SK-N-SH (cell line): ENCODE measurements at regions not wholly inside any gene's neighbourhood (a gene's known extent, or its start where the extent isn't known, plus 50 kb on each side); places are given as distances from the start of the nearest gene placed in this dataset.

Source experiments
- CTCF ChIA-PET: fragments of 300-600, 350-600 bp; formaldehyde crosslinking; extraction: SDS; loops from one replicate; lab custom pipeline; 2021; lab: Yijun Ruan, JAX
- POLR2A ChIA-PET: fragments of 350-600 bp; sonication (Branson Sonifier 250); formaldehyde crosslinking; extraction: SDS; loops from one replicate; lab custom pipeline; 2020; ENCODE audit warnings: antibody characterized with exemption, inconsistent platforms; lab: Yijun Ruan, JAX
- DNase-seq: peaks from one replicate; pipeline ENCODE4 v3.0.0; 2012
- H2AFZ ChIP-seq: fragments of 200-600 bp; sonication (generic); 2 replicates; pipeline ENCODE4 v1.8.1; 2016; ENCODE audit warnings: antibody characterized with exemption, mild to moderate bottlenecking, low read depth
- H3F3A ChIP-seq: fragments of 200-600 bp; sonication (generic); replicated peaks from 2 replicates; pipeline ENCODE3; 2016; ENCODE audit warnings: antibody characterized with exemption, mild to moderate bottlenecking; ENCODE audit not compliant: insufficient read depth
- H3K27ac ChIP-seq, 2 experiments: fragments of 200-500 bp in 1 of 2; fragments of 200-600 bp in 1 of 2; sonication (Bioruptor generic) in 1 of 2; sonication (generic), shearing (Covaris generic) in 1 of 2; 2 replicates each; pipeline versions ENCODE4 v1.5.1 to v1.6.1; 2014 to 2016; ENCODE audit warnings: low read depth in 2 of 2, inconsistent platforms in 1 of 2, low read length in 1 of 2, mild to moderate bottlenecking in 1 of 2, mixed read lengths in 1 of 2
- H3K27me3 ChIP-seq: fragments of 200-600 bp; sonication (generic), shearing (Covaris generic); 2 replicates; pipeline ENCODE4 v1.6.1; 2016; ENCODE audit warnings: mixed run types; ENCODE audit not compliant: insufficient read depth
- H3K36me3 ChIP-seq, 2 experiments: fragments of 200-500 bp in 1 of 2; fragments of 200-600 bp in 1 of 2; sonication (Bioruptor generic) in 1 of 2; sonication (generic) in 1 of 2; replicated peaks in 1 of 2; 2 replicates each; pipeline versions ENCODE3 to v1.5.1; 2014 to 2016; ENCODE audit warnings: low read length in 1 of 2, mild to moderate bottlenecking in 1 of 2; ENCODE audit not compliant: insufficient read depth in 2 of 2, control insufficient read depth in 1 of 2
- H3K4me1 ChIP-seq, 2 experiments: fragments of 200-500 bp in 1 of 2; fragments of 200-600 bp in 1 of 2; sonication (Bioruptor generic) in 1 of 2; sonication (generic), shearing (Covaris generic) in 1 of 2; 2 replicates each; pipeline versions ENCODE4 v1.5.1 to v1.6.1; 2014 to 2016; ENCODE audit warnings: low read depth in 1 of 2, low read length in 1 of 2, mixed run types in 1 of 2; ENCODE audit not compliant: insufficient read depth in 2 of 2, control insufficient read depth in 1 of 2
- H3K4me2 ChIP-seq: fragments of 200-600 bp; sonication (generic), shearing (Covaris generic); 2 replicates; pipeline ENCODE4 v1.6.1; 2017; ENCODE audit warnings: mixed run types
- H3K4me3 ChIP-seq, 2 experiments: fragments of 200-500 bp in 1 of 2; fragments of 200-600 bp in 1 of 2; sonication (Bioruptor generic) in 1 of 2; sonication (generic), shearing (Covaris generic) in 1 of 2; 2 replicates each; pipeline versions ENCODE4 v1.5.1 to v1.8.1; 2014 to 2016; ENCODE audit warnings: low read depth in 2 of 2, inconsistent platforms in 1 of 2, low read length in 1 of 2, mild to moderate bottlenecking in 1 of 2, mixed read lengths in 1 of 2, moderate library complexity in 1 of 2
- H3K79me2 ChIP-seq: fragments of 200-600 bp; sonication (generic); 2 replicates; pipeline ENCODE4 v1.8.1; 2017; ENCODE audit warnings: mild to moderate bottlenecking; ENCODE audit not compliant: insufficient read depth
- H3K9ac ChIP-seq: fragments of 200-600 bp; sonication (generic); 2 replicates; pipeline ENCODE4 v1.6.1; 2017; ENCODE audit warnings: mixed run types
- H3K9me2 ChIP-seq: fragments of 200-600 bp; sonication (generic); 2 replicates; pipeline ENCODE4 v1.6.1; 2017; ENCODE audit warnings: mixed run types
- H3K9me3 ChIP-seq: fragments of 200-600 bp; sonication (generic); 2 replicates; pipeline ENCODE4 v1.6.1; 2017; ENCODE audit warnings: mixed run types, mild to moderate bottlenecking, moderate library complexity
- H4K20me1 ChIP-seq: fragments of 200-600 bp; sonication (generic); 2 replicates; pipeline ENCODE4 v1.6.1; 2017; ENCODE audit warnings: mild to moderate bottlenecking, mixed run types; ENCODE audit not compliant: insufficient read depth
- CHD2 ChIP-seq: fragments of 150-350 bp; IDR thresholded peaks from 2 replicates; pipeline ENCODE4 v1.6.1; 2018; ENCODE audit warnings: low read length; ENCODE audit not compliant: partially characterized antibody
- EP300 ChIP-seq, 2 experiments: IDR thresholded peaks; 2 replicates each; pipeline versions ENCODE4 v1.4.0 to v1.6.1; 2012; ENCODE audit warnings: borderline replicate concordance in 1 of 2, low read depth in 1 of 2, low read length in 1 of 2
- EZH2phosphoT487 ChIP-seq: fragments of 200-600 bp; sonication (generic); IDR thresholded peaks from 2 replicates; pipeline ENCODE4 v1.6.1; 2017; ENCODE audit warnings: low read depth, mixed run types, mild to moderate bottlenecking, antibody characterized with exemption, moderate library complexity, borderline replicate concordance
- FOXJ3 ChIP-seq: sonication (generic); formaldehyde crosslinking; IDR thresholded peaks from 2 replicates; pipeline ENCODE4 v1.5.1; 2020; ENCODE audit warnings: mild to moderate bottlenecking, missing genetic modification reagents
- FOXM1 ChIP-seq: IDR thresholded peaks from 2 replicates; pipeline ENCODE4 v1.4.0; 2012; ENCODE audit warnings: low read depth, mild to moderate bottlenecking
- GABPA ChIP-seq: IDR thresholded peaks from 2 replicates; pipeline ENCODE4 v1.4.0; 2012; ENCODE audit warnings: low read depth, mild to moderate bottlenecking
- JUND ChIP-seq: IDR thresholded peaks from 2 replicates; pipeline ENCODE4 v1.4.0; 2012
- MXI1 ChIP-seq: IDR thresholded peaks from 2 replicates; pipeline ENCODE4 v1.6.1; 2012; ENCODE audit warnings: mild to moderate bottlenecking, low read depth, low read length, improper control_type of control experiment
- NFIC ChIP-seq: IDR thresholded peaks from 2 replicates; pipeline ENCODE4 v1.4.0; 2012; ENCODE audit warnings: borderline replicate concordance
- RAD21 ChIP-seq: IDR thresholded peaks from 2 replicates; pipeline ENCODE4 v1.6.1; 2012; ENCODE audit warnings: mild to moderate bottlenecking, low read length
- SMC3 ChIP-seq: IDR thresholded peaks from 2 replicates; pipeline ENCODE4 v1.6.1; 2012; ENCODE audit warnings: low read depth, low read length, improper control_type of control experiment
- TAF1 ChIP-seq: IDR thresholded peaks from 2 replicates; pipeline ENCODE4 v1.6.1; 2012; ENCODE audit warnings: low read depth, mild to moderate bottlenecking, low read length, moderate library complexity, borderline replicate concordance
- TCF12 ChIP-seq: IDR thresholded peaks from 2 replicates; pipeline ENCODE4 v1.4.0; 2012
- TEAD4 ChIP-seq: IDR thresholded peaks from 2 replicates; pipeline ENCODE4 v1.4.0; 2012; ENCODE audit warnings: mild to moderate bottlenecking, borderline replicate concordance; ENCODE audit not compliant: insufficient read depth
- WGBS: methylation state at CpG from one replicate; pipeline ENCODE4 v1.1.6; 2017; ENCODE audit warnings: low lambda C conversion rate; 5-methylcytosine and 5-hydroxymethylcytosine counted together
- TF ChIP-seq, protein P1 (sequence below): fragments of 150-350 bp; IDR thresholded peaks from 2 replicates; pipeline ENCODE4 v1.6.1; 2016; ENCODE audit warnings: mild to moderate bottlenecking, low read depth, low read length
- TF ChIP-seq, protein P2 (sequence below): IDR thresholded peaks from 2 replicates; pipeline ENCODE4 v1.6.1; 2012; ENCODE audit warnings: mild to moderate bottlenecking, low read depth, low read length, moderate library complexity
- TF ChIP-seq, protein P3 (sequence below): IDR thresholded peaks from 2 replicates; pipeline ENCODE4 v1.4.0; 2012; ENCODE audit warnings: low read depth, borderline replicate concordance
- TF ChIP-seq, protein P4 (sequence below): IDR thresholded peaks from 2 replicates; pipeline ENCODE4 v1.4.0; 2012; ENCODE audit warnings: low read depth, borderline replicate concordance
- TF ChIP-seq, protein P5 (sequence below): IDR thresholded peaks from 2 replicates; pipeline ENCODE4 v1.4.0; 2012; ENCODE audit warnings: low read depth
- TF ChIP-seq, protein P6 (sequence below): fragments of 150-350 bp; IDR thresholded peaks from 2 replicates; pipeline ENCODE4 v1.6.1; 2017; ENCODE audit warnings: antibody characterized with exemption, low read length, low read depth, borderline replicate concordance

DNA sequence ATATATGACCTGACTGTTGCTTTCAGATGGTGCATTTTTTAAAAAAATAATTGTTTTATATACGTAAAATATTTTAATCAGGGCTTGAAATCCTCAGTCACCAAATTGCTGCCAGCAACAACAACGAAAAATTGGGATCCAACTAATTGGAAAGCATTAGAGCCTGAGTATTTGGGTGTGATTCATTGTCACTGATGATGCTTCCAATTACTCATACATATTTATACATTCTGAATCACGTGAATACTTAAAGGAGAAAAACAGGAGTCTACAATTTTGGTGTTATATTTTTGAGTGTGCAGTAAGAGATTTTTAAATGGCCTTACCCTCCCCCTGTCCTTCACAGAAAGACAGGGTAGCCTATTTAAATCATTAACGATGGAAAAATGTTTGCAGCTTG, 765.6 kb upstream of the TENM3 start:
- TF ChIP-seq FOXM1 (no peak), EZH2phosphoT487 (no peak), NFIC (no peak), JUND (no peak), SMC3 (no peak), CHD2 (no peak), FOXJ3 (CRISPR knock-in tag) (no peak), TEAD4 (no peak), MXI1 (no peak), TAF1 (no peak), GABPA (no peak), RAD21 (no peak), TCF12 (no peak), EP300 (IDR thresholded peaks at IDR 0.05; ENCODE audit: borderline replicate concordance in 1 of 2, low read depth in 1 of 2, low read length in 1 of 2) (no peak)
- TF ChIP-seq, protein P1, sequence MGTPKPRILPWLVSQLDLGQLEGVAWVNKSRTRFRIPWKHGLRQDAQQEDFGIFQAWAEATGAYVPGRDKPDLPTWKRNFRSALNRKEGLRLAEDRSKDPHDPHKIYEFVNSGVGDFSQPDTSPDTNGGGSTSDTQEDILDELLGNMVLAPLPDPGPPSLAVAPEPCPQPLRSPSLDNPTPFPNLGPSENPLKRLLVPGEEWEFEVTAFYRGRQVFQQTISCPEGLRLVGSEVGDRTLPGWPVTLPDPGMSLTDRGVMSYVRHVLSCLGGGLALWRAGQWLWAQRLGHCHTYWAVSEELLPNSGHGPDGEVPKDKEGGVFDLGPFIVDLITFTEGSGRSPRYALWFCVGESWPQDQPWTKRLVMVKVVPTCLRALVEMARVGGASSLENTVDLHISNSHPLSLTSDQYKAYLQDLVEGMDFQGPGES, result no peak
- TF ChIP-seq, protein P2, sequence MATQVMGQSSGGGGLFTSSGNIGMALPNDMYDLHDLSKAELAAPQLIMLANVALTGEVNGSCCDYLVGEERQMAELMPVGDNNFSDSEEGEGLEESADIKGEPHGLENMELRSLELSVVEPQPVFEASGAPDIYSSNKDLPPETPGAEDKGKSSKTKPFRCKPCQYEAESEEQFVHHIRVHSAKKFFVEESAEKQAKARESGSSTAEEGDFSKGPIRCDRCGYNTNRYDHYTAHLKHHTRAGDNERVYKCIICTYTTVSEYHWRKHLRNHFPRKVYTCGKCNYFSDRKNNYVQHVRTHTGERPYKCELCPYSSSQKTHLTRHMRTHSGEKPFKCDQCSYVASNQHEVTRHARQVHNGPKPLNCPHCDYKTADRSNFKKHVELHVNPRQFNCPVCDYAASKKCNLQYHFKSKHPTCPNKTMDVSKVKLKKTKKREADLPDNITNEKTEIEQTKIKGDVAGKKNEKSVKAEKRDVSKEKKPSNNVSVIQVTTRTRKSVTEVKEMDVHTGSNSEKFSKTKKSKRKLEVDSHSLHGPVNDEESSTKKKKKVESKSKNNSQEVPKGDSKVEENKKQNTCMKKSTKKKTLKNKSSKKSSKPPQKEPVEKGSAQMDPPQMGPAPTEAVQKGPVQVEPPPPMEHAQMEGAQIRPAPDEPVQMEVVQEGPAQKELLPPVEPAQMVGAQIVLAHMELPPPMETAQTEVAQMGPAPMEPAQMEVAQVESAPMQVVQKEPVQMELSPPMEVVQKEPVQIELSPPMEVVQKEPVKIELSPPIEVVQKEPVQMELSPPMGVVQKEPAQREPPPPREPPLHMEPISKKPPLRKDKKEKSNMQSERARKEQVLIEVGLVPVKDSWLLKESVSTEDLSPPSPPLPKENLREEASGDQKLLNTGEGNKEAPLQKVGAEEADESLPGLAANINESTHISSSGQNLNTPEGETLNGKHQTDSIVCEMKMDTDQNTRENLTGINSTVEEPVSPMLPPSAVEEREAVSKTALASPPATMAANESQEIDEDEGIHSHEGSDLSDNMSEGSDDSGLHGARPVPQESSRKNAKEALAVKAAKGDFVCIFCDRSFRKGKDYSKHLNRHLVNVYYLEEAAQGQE, result no peak
- TF ChIP-seq, protein P3, sequence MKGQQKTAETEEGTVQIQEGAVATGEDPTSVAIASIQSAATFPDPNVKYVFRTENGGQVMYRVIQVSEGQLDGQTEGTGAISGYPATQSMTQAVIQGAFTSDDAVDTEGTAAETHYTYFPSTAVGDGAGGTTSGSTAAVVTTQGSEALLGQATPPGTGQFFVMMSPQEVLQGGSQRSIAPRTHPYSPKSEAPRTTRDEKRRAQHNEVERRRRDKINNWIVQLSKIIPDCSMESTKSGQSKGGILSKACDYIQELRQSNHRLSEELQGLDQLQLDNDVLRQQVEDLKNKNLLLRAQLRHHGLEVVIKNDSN, result no peak
- TF ChIP-seq, protein P4, sequence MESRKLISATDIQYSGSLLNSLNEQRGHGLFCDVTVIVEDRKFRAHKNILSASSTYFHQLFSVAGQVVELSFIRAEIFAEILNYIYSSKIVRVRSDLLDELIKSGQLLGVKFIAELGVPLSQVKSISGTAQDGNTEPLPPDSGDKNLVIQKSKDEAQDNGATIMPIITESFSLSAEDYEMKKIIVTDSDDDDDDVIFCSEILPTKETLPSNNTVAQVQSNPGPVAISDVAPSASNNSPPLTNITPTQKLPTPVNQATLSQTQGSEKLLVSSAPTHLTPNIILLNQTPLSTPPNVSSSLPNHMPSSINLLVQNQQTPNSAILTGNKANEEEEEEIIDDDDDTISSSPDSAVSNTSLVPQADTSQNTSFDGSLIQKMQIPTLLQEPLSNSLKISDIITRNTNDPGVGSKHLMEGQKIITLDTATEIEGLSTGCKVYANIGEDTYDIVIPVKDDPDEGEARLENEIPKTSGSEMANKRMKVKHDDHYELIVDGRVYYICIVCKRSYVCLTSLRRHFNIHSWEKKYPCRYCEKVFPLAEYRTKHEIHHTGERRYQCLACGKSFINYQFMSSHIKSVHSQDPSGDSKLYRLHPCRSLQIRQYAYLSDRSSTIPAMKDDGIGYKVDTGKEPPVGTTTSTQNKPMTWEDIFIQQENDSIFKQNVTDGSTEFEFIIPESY, result no peak
- TF ChIP-seq, protein P5, sequence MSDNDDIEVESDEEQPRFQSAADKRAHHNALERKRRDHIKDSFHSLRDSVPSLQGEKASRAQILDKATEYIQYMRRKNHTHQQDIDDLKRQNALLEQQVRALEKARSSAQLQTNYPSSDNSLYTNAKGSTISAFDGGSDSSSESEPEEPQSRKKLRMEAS, result no peak
- TF ChIP-seq, protein P6, sequence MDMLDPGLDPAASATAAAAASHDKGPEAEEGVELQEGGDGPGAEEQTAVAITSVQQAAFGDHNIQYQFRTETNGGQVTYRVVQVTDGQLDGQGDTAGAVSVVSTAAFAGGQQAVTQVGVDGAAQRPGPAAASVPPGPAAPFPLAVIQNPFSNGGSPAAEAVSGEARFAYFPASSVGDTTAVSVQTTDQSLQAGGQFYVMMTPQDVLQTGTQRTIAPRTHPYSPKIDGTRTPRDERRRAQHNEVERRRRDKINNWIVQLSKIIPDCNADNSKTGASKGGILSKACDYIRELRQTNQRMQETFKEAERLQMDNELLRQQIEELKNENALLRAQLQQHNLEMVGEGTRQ, result no peak
- H3K9ac ChIP-seq, result no peak overlapping the region
- ChIA-PET POLR2A (no interaction called here), CTCF (no interaction called here)
- no peak for DNase-seq
- H3K4me3 ChIP-seq, result no peak overlapping the region
- no peak overlapping the region for H3K27ac ChIP-seq
- no peaks in the 10 kb centered on the region for H3K79me2 ChIP-seq
- no peaks in the 10 kb centered on the region for H3K27me3 ChIP-seq
- 41% methylated on average over 4 of the region's 4 CpGs for WGBS
- H2AFZ ChIP-seq, result no peak overlapping the region
- no peaks in the 10 kb centered on the region for H3K4me1 ChIP-seq
- H3K4me2 ChIP-seq, result no peak overlapping the region
- H3K9me2 ChIP-seq, result no peaks in the 10 kb centered on the region
- no peaks in the 10 kb centered on the region for H3F3A ChIP-seq
- no peaks in the 10 kb centered on the region for H3K9me3 ChIP-seq
- H3K36me3 ChIP-seq, result no peaks in the 10 kb centered on the region
- no peaks in the 10 kb centered on the region for H4K20me1 ChIP-seq
